ENCODE measurements at regions not wholly inside any gene's neighbourhood (a gene's known extent, or its start where the extent isn't known, plus 50 kb on each side); places are given as distances from the start of the nearest gene placed in this dataset.

DNA sequence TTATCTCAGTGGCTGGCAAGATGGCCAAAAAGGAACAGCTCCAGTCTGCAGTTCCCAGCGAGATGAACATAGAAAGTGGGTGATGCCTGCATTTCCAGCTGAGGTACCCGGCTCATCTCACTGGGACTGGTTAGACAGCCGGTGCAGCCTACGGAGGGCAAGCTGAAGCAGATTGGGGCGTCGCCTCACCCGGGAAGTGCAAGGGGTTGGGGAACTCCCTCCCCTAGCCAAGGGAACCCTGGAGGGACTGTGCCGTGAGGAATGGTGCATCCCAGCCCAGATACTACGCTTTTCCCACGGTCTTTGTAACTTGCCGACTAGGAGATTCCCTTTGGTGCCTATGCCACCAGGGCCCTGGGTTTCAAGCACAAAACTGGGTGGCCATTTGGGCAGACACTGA, 324.7 kb downstream of the GJA1 start:
- DNase-seq: peak; percentile 14
- Histone ChIP-seq H3K36me3 (no peaks in the 10 kb centered on the region), H3K9me3 (ENCODE audit: severe bottlenecking) (no peaks in the 10 kb centered on the region), H3K27ac (no peak overlapping the region), H3K4me3 (ENCODE audit: low read depth, low read length) (no peak overlapping the region), H3K27me3 (ENCODE audit: insufficient read depth, low read depth, severe bottlenecking) (no peaks in the 10 kb centered on the region)
- TF ChIP-seq CTCF (IDR thresholded peaks at IDR 0.05; ENCODE audit: low read depth, low read length): no peak

DNA sequence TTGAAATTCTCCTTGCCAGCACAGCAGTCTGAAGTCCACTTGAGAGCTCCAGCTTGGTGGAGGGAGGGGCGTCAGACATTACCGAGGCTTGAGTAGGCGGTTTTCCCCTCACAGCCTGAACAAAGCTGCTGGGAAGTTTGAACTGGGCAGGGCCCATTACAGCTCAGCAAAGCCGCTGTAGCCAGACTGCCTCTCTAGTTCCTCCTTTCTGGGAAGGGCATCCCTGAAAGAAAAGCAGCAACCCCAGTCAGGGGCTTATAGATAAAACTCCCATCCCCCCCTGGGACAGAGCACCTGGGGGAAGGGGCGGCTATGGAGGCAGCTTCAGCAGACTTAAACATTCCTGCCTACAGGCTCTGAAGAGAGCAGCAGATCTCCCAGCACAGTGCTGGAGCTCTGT, 325.3 kb downstream of the GJA1 start:
- no peaks in the 10 kb centered on the region for H3K9me3 ChIP-seq (ENCODE audit: severe bottlenecking)
- no peak for DNase-seq
- no peak overlapping the region for H3K27ac ChIP-seq
- no peak overlapping the region for H3K4me3 ChIP-seq (ENCODE audit: low read depth, low read length)
- no peaks in the 10 kb centered on the region for H3K36me3 ChIP-seq
- no peaks in the 10 kb centered on the region for H3K27me3 ChIP-seq (ENCODE audit: insufficient read depth, low read depth, severe bottlenecking)
- TF ChIP-seq CTCF (IDR thresholded peaks at IDR 0.05; ENCODE audit: low read depth, low read length): no peak

DNA sequence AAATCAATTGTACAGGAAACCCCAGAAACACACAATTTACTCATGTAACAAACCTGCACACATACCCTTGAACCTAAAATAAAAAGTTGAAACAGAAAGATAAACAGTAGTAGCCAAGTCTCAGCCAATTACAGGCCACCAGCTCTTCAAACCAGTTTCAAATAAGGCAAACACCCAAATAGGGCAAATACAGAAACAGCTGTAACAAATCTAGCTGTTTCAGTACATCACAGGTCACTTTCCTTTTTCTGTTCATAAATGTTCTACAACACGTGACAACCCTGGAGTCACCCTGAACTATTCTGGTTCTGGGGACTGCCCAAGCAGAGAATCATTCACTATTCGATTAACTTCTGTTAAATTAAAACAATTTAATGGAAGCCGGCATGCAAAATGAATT, 329.0 kb downstream of the GJA1 start:
- H3K36me3 ChIP-seq: no peaks in the 10 kb centered on the region
- H3K27ac ChIP-seq: no peak overlapping the region
- no peak overlapping the region for H3K4me3 ChIP-seq (ENCODE audit: low read depth, low read length)
- no peak for TF ChIP-seq CTCF (IDR thresholded peaks at IDR 0.05; ENCODE audit: low read depth, low read length)
- H3K27me3 ChIP-seq (ENCODE audit: insufficient read depth, low read depth, severe bottlenecking): no peaks in the 10 kb centered on the region
- no peak for DNase-seq
- no peaks in the 10 kb centered on the region for H3K9me3 ChIP-seq (ENCODE audit: severe bottlenecking)

DNA sequence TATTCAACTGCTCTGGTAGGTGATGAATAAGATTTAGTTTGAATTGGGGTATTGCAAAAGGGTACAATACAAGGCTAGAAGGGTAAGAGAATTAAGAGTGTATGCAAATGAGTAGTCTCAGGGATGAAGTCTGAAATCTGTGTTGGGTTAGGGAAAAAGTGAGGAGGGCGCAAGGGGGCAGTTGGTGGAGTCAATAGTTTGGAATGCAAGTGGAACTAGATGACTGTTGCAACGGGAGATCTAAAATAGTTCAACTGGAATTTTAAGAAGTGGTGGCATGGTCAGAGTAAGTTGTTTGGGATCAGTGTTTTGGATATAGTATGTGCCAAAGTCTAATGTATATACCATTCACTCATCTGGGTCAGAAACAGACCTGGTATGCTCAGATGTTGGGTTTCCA, 329.6 kb downstream of the GJA1 start:
- H3K36me3 ChIP-seq: no peaks in the 10 kb centered on the region
- no peak for TF ChIP-seq CTCF (IDR thresholded peaks at IDR 0.05; ENCODE audit: low read depth, low read length)
- DNase-seq: no peak
- H3K27ac ChIP-seq: no peak overlapping the region
- no peaks in the 10 kb centered on the region for H3K9me3 ChIP-seq (ENCODE audit: severe bottlenecking)
- no peak overlapping the region for H3K4me3 ChIP-seq (ENCODE audit: low read depth, low read length)
- no peaks in the 10 kb centered on the region for H3K27me3 ChIP-seq (ENCODE audit: insufficient read depth, low read depth, severe bottlenecking)

GRCh38 chr6:121767211-121767610, 331.8 kb downstream of the GJA1 start:
- no peak overlapping the region for H3K27ac ChIP-seq
- no peaks in the 10 kb centered on the region for H3K36me3 ChIP-seq
- no peak overlapping the region for H3K4me3 ChIP-seq (ENCODE audit: low read depth, low read length)
- DNase-seq: no peak
- H3K9me3 ChIP-seq (ENCODE audit: severe bottlenecking): no peaks in the 10 kb centered on the region
- TF ChIP-seq CTCF (IDR thresholded peaks at IDR 0.05; ENCODE audit: low read depth, low read length): no peak
- no peaks in the 10 kb centered on the region for H3K27me3 ChIP-seq (ENCODE audit: insufficient read depth, low read depth, severe bottlenecking)

- Histone ChIP-seq H3K27me3 (ENCODE audit: insufficient read depth, low read depth, severe bottlenecking) (no peaks in the 10 kb centered on the region), H3K27ac (no peak overlapping the region), H3K4me3 (ENCODE audit: low read depth, low read length) (no peak overlapping the region), H3K9me3 (ENCODE audit: severe bottlenecking) (no peaks in the 10 kb centered on the region), H3K36me3 (no peaks in the 10 kb centered on the region)
- TF ChIP-seq CTCF (IDR thresholded peaks at IDR 0.05; ENCODE audit: low read depth, low read length): no peak
- DNase-seq: no peak
These were observed 335.5 kb downstream of the GJA1 start for GRCh38 chr6:121770943-121771342.

Data from WERI-Rb-1 (cell line).